ENCODE measurements at regions not wholly inside any gene's neighbourhood (a gene's known extent, or its start where the extent isn't known, plus 50 kb on each side); places are given as distances from the start of the nearest gene placed in this dataset.

DNA sequence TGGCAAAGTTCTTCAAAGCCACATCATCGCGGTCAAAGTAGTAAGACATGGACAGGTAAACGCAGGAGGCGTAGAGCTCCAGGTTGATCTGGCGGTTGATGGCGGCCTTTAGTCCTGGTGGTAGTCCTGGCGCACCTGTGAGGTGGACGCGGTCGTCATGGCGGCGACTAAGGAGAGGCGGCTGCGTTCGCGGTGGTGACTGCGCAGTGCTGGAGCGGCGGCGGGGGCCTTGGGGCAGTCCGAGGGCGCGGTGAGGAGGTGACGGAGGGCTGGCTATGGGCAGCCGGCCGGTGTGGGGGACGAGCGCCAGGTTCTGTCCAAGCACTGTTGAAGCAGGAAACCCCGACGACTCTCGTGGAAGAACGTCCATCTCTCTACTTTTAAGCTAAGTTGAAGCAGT is 136.8 kb downstream of the BASP1 start:
- no peak overlapping the region for H3K4me3 Mint-ChIP-seq
- no peaks in the 10 kb centered on the region for H3K36me3 Mint-ChIP-seq (ENCODE audit: insufficient read depth in 2 of 2)
- no peaks in the 10 kb centered on the region for H3K27me3 Mint-ChIP-seq (ENCODE audit: low read depth)
- H3K27ac Mint-ChIP-seq = no peak overlapping the region
- H3K4me1 Mint-ChIP-seq (ENCODE audit: low read depth) = no peaks in the 10 kb centered on the region
- peaks cover 0 to 5% of the 10 kb centered on the region in 2 donors for H3K9me3 Mint-ChIP-seq
- DNase-seq (no peak), ATAC-seq (replicated peaks in 1 of 2) (no peak)

DNA sequence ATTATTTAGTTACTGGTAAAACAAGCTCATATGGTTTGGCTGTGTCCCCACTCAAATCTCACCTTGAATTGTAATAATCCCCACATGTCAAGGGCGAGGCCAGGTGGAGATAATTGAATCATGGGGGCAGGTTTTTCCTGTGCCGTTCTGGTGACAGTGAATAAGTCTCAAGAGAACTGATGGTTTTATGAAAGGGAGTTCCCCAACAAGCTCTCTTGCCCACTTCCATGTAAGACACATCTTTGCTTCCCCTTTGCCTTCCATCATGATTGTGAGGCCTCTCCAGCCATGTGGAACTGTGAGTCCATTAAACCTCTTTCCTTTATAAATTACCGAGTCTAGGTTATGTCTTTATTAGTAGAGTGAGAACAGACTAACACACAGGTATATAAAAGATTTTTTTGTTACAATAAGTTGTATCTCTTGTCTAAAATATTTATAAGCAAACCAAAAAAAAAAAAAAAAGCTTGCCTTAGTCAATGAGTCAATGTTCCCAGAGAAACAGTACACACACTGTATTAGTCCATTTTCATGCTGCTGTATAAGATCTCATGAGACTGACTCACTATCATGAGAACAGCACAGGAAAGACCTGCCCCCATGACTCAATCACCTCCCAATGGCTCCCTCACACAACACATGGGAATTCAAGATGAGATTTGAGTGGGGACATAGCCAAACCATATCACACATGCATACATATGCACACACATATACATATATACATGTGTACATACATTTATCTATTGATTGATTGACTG is 138.3 kb downstream of the BASP1 start:
- H3K27ac Mint-ChIP-seq = no peak overlapping the region
- DNase-seq (no peak), ATAC-seq (replicated peaks in 1 of 2) (no peak)
- H3K4me3 Mint-ChIP-seq = no peak overlapping the region
- no peaks in the 10 kb centered on the region for H3K27me3 Mint-ChIP-seq (ENCODE audit: low read depth)
- no peaks in the 10 kb centered on the region for H3K4me1 Mint-ChIP-seq (ENCODE audit: low read depth)
- peaks cover 0 to 5% of the 10 kb centered on the region in 2 donors for H3K9me3 Mint-ChIP-seq
- H3K36me3 Mint-ChIP-seq (ENCODE audit: insufficient read depth in 2 of 2) = no peaks in the 10 kb centered on the region

DNA sequence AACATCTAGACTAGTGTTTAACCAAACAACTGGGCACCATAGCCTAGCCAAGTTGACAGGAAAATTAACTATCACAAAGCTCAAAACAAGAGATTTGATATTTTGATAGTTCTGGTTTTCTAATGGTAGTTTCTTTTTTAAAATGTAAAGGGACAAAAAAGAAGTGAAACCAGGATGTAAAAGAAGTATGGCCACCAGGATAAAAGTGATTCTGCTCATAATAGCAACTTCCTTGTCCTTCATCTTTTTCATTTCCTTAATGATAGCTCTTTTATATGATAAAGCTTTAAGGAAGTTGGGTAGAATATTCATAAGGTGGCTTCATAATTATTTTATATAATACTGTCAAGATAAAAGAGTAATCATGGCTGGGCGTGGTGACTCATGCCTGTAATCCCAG is 139.1 kb downstream of the BASP1 start:
- DNase-seq (no peak), ATAC-seq (replicated peaks in 1 of 2) (no peak)
- H3K4me1 Mint-ChIP-seq (ENCODE audit: low read depth) = no peaks in the 10 kb centered on the region
- no peaks in the 10 kb centered on the region for H3K27me3 Mint-ChIP-seq (ENCODE audit: low read depth)
- H3K4me3 Mint-ChIP-seq = no peak overlapping the region
- H3K27ac Mint-ChIP-seq = no peak overlapping the region
- peaks cover 3 to 7% of the 10 kb centered on the region in 2 donors for H3K9me3 Mint-ChIP-seq
- no peaks in the 10 kb centered on the region for H3K36me3 Mint-ChIP-seq (ENCODE audit: insufficient read depth in 2 of 2)

DNA sequence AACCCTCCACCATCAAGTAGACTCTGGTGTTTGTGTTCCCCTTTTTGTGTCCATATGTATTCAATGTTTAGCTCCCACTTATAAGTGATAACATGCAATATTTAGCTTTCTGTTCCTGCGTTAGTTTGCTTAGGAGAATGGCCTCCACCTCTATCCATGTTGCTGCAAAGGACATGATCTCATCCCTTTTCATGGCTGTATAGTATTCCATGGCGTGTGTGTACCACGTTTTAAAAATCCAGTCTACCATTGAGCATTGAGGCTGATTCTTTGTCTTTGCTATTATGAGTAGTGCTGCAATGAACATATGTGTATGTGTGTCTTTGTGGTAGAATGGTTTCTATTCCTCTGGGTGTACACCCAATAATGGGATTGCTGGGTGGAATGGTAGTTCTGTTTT is 140.1 kb downstream of the BASP1 start:
- H3K4me3 Mint-ChIP-seq = no peak overlapping the region
- peaks cover 4 to 7% of the 10 kb centered on the region in 2 donors for H3K9me3 Mint-ChIP-seq
- H3K36me3 Mint-ChIP-seq (ENCODE audit: insufficient read depth in 2 of 2) = no peaks in the 10 kb centered on the region
- ATAC-seq (replicated peaks in 1 of 2) = no peak
- no peaks in the 10 kb centered on the region for H3K27me3 Mint-ChIP-seq (ENCODE audit: low read depth)
- H3K4me1 Mint-ChIP-seq (ENCODE audit: low read depth) = no peaks in the 10 kb centered on the region
- H3K27ac Mint-ChIP-seq = no peak overlapping the region
- DNase-seq = no peak

DNA sequence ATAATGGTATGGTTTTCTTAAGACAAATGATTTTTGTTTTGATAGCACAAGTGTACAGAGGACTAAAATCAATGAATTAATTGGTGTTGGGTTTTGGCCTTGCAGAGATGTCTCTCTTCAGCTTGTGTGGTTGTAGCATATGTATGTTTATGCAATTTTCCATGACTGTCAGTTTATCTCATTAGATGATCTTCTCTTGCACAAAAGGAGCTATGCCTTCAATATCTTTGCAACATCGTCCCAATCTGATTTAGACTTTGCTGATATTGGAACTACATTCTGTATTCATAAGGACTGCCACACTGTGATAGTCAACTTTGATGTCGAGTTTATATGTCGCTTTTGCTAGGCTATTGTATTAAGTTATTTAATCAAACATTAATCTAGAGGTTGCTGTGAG is 140.0 kb upstream of the TAF11L2 start:
- peaks cover 4 to 7% of the 10 kb centered on the region in 2 donors for H3K9me3 Mint-ChIP-seq
- no peaks in the 10 kb centered on the region for H3K36me3 Mint-ChIP-seq (ENCODE audit: insufficient read depth in 2 of 2)
- no peak overlapping the region for H3K4me3 Mint-ChIP-seq
- ATAC-seq (replicated peaks in 1 of 2) (no peak), DNase-seq (no peak)
- no peaks in the 10 kb centered on the region for H3K4me1 Mint-ChIP-seq (ENCODE audit: low read depth)
- H3K27me3 Mint-ChIP-seq (ENCODE audit: low read depth) = no peaks in the 10 kb centered on the region
- H3K27ac Mint-ChIP-seq = no peak overlapping the region

DNA sequence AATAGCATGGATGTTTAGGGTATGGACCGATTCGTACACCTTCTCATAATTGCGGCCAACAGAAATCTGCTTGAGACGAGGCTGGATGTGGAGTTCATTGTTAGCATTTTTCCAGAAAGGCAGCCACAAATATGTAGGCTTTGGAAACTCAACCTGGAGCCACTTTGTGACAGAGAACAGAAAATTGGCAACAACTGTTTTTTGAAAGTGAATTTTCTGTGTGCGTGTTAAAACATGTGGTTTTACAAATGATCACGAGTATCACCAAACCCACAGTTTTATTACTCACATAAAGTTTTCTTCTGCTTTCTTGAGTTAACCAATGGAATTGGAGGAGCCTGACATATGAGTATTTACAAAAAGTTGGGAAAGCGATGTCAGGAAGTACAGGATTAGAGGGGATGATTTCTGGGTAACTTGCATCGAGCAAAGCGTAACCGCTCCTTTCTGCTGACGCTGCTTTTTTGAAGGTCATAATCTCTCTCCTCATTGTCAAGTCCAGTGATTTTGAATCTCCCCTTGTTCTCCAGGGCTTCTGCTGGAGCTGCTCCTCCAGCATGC is 138.5 kb upstream of the TAF11L2 start:
- no peak overlapping the region for H3K27ac Mint-ChIP-seq
- DNase-seq (no peak), ATAC-seq (replicated peaks in 1 of 2) (no peak)
- no peaks in the 10 kb centered on the region for H3K36me3 Mint-ChIP-seq (ENCODE audit: insufficient read depth in 2 of 2)
- no peaks in the 10 kb centered on the region for H3K27me3 Mint-ChIP-seq (ENCODE audit: low read depth)
- no peaks in the 10 kb centered on the region for H3K4me1 Mint-ChIP-seq (ENCODE audit: low read depth)
- H3K9me3 Mint-ChIP-seq = peaks cover 4% of the 10 kb centered on the region in 2 donors
- no peak overlapping the region for H3K4me3 Mint-ChIP-seq

DNA sequence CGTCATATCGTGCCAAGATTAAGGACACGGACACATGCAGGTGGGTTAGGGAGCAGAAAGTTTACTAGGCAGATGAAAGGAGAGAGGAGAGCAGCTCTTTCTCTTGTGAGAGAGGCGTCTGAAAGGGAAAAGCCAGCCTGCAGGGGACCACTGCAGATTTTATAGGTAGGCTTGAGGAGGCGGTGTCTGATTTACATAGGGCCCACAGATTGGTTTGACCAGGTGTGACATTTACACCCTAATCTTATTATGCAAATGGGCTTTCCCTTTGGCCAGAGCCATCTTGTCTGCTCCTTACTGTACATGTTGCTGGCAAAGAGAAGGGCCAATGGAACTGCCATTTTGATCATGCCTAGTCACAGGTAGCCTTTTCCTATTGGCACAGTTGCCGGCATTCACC is 137.2 kb upstream of the TAF11L2 start:
- Mint-ChIP-seq H3K27me3 (ENCODE audit: low read depth) (no peaks in the 10 kb centered on the region), H3K27ac (no peak overlapping the region), H3K4me1 (ENCODE audit: low read depth) (no peaks in the 10 kb centered on the region), H3K4me3 (no peak overlapping the region), H3K36me3 (ENCODE audit: insufficient read depth in 2 of 2) (no peaks in the 10 kb centered on the region), H3K9me3 (peaks cover 5 to 7% of the 10 kb centered on the region in 2 donors)
- ATAC-seq (replicated peaks in 1 of 2) = no peak
- DNase-seq = no peak

DNA sequence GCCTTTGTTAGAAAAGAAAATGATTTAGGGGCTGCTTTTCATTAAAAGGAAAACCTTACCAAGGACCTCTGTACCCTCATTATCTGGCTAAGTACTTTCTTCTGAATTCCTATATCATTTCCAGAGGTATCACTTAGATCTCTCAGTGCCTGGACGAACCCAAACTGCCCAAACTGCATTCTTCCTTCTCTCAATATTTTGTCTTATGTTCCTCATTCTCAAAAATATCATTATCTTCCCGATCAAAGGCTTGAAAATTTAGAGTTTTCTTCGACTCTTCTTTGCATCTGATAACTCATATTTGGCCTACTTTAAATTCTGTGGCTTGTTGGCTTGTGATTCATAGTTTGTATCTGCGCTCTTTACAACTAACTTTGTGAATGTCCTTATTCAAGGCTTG is 136.7 kb upstream of the TAF11L2 start:
- ATAC-seq (replicated peaks in 1 of 2) = no peak
- H3K27me3 Mint-ChIP-seq (ENCODE audit: low read depth) = no peaks in the 10 kb centered on the region
- no peaks in the 10 kb centered on the region for H3K4me1 Mint-ChIP-seq (ENCODE audit: low read depth)
- no peak overlapping the region for H3K4me3 Mint-ChIP-seq
- H3K9me3 Mint-ChIP-seq = peaks cover 7 to 9% of the 10 kb centered on the region in 2 donors
- H3K36me3 Mint-ChIP-seq (ENCODE audit: insufficient read depth in 2 of 2) = no peaks in the 10 kb centered on the region
- H3K27ac Mint-ChIP-seq = no peak overlapping the region
- no peak for DNase-seq

DNA sequence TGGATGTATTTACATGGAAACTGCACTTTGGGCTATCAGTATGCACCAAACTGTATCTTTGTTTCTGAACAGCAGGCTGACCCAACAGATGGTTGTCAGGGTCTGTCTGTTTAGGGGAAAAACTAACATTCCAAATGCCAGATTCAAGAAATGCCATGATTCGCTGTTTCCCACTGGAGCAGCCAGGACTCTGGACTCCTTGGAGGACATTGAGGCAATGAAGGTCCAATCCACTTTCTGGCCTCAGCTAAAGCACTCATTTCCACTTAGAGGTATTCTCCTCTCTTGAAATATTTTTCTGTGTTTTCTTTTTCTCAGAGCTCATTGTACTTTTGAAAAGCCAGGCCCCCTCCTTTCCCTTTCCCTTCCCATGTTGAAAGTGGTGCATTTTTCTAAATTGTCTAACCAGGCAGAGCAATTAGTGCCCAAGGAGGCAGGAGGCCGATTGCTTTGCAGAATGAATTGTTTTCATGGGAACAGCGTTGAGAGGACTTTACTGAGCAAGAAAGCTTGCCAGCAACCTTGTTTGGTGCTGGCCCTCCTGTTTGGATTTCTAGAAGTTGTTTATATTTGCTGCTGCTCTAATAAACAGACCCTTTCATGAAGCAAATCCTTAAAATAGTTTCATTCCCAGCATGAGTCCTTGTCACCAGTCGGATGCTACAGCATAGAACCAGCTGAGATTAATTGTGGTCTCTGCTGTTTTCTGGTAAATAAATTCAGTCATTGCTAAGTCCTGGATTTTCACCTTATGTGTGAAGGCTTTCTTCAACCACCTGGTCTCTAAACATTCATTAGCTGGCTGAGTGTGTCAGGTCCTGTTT is 132.8 kb upstream of the TAF11L2 start:
- H3K4me1 Mint-ChIP-seq (ENCODE audit: low read depth) = no peaks in the 10 kb centered on the region
- H3K27ac Mint-ChIP-seq = no peak overlapping the region
- H3K36me3 Mint-ChIP-seq (ENCODE audit: insufficient read depth in 2 of 2) = no peaks in the 10 kb centered on the region
- no peak for DNase-seq
- H3K9me3 Mint-ChIP-seq = peaks cover 5 to 9% of the 10 kb centered on the region in 2 donors
- H3K27me3 Mint-ChIP-seq (ENCODE audit: low read depth) = no peaks in the 10 kb centered on the region
- H3K4me3 Mint-ChIP-seq = no peak overlapping the region
- ATAC-seq (replicated peaks in 1 of 2) = no peak

DNA sequence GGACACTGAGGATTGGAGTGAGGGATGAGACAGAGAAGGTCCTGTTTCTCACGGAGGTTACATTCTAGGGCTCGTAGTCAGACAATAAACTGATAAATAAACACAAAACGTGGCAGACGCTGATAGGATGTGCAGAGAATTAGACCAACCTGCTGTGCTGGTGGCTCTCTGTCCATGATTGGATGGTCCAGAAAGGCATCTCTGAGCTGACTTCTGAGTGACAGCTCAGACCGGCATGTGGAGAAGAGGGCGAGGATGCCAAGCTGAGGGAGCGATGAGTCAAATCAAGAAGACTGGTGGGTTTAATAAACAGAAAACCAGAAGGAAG is 132.3 kb upstream of the TAF11L2 start:
- H3K4me1 Mint-ChIP-seq (ENCODE audit: low read depth) = no peaks in the 10 kb centered on the region
- H3K9me3 Mint-ChIP-seq = peaks cover 5 to 12% of the 10 kb centered on the region in 2 donors
- no peaks in the 10 kb centered on the region for H3K36me3 Mint-ChIP-seq (ENCODE audit: insufficient read depth in 2 of 2)
- no peak for ATAC-seq (replicated peaks in 1 of 2)
- no peak overlapping the region for H3K27ac Mint-ChIP-seq
- no peak overlapping the region for H3K4me3 Mint-ChIP-seq
- no peaks in the 10 kb centered on the region for H3K27me3 Mint-ChIP-seq (ENCODE audit: low read depth)
- DNase-seq = no peak

DNA sequence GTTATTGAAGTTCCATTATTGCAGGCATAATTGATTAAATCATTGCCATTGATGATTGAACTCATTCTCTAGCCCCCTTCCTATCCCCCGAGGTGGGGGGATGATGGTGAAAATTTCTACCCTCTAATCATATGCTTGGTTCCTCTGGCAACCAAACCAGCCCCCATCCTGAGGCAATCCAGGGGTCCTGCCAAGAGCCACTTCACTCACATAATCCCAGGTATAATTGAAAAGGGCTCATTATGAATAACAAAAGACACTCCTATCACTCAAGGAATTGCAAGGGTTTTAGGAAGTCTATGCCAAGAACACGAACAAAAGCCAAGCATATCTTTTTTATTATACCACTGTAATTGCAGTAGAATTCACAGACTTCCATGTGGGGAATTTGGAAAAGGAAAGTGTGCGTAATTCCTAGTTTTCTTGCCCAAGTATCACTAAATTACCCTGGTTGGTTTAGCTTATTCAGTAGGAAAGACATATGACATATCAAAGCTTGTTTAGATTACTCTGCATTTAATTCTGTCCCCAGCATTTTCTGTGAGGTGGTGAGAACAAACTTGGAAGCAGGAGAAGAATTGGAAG is 130.7 kb upstream of the TAF11L2 start:
- Mint-ChIP-seq H3K9me3 (peaks cover 3 to 8% of the 10 kb centered on the region in 2 donors), H3K4me1 (ENCODE audit: low read depth) (no peaks in the 10 kb centered on the region), H3K36me3 (ENCODE audit: insufficient read depth in 2 of 2) (no peaks in the 10 kb centered on the region), H3K4me3 (no peak overlapping the region), H3K27me3 (ENCODE audit: low read depth) (no peaks in the 10 kb centered on the region), H3K27ac (no peak overlapping the region)
- ATAC-seq (replicated peaks in 1 of 2) (no peak), DNase-seq (no peak)

DNA sequence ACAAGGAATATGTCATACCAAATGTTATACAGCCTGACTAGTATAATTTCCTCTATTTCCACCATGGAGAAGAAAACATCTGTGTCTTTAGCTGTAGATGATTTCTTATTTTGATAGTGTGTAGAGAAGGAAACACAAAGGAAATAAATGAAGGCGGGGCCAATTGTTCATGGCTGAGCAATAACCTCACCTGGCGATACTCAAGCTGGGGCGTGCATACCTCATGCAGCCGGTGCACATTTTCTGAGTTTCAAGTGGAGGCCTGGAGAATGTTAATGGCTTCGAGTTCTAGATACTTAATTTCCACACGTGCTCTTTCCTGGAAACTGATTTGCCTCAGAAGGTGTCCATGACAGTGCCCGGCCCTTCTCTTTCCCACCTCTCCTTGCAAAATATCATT is 127.4 kb upstream of the TAF11L2 start:
- no peaks in the 10 kb centered on the region for H3K4me1 Mint-ChIP-seq (ENCODE audit: low read depth)
- no peak overlapping the region for H3K27ac Mint-ChIP-seq
- DNase-seq = no peak
- H3K4me3 Mint-ChIP-seq = no peak overlapping the region
- H3K9me3 Mint-ChIP-seq = peaks cover 3 to 11% of the 10 kb centered on the region in 2 donors
- H3K36me3 Mint-ChIP-seq (ENCODE audit: insufficient read depth in 2 of 2) = no peaks in the 10 kb centered on the region
- ATAC-seq (replicated peaks in 1 of 2) = no peak
- no peaks in the 10 kb centered on the region for H3K27me3 Mint-ChIP-seq (ENCODE audit: low read depth)

DNA sequence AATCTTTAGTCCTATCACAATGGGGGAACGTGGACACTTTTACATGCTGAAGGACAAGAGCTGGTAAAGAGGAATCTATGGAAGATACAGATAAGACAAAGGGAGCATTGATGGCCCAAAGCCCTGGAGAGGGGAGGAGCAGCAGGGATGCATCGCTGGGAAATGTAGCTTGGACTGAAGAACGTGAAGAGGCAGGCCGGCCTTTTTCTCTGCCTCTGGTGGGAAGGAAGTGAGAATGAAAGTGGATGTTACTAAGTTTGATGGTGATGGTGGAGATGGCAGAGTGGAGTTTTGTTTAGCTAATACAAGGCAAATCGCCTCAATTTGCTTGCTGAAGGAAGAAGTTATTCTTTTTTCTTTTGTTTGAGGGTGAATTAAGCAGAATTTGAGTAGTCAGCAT is 124.6 kb upstream of the TAF11L2 start:
- no peak overlapping the region for H3K4me3 Mint-ChIP-seq
- peaks cover 0 to 6% of the 10 kb centered on the region in 2 donors for H3K9me3 Mint-ChIP-seq
- no peaks in the 10 kb centered on the region for H3K27me3 Mint-ChIP-seq (ENCODE audit: low read depth)
- no peaks in the 10 kb centered on the region for H3K36me3 Mint-ChIP-seq (ENCODE audit: insufficient read depth in 2 of 2)
- no peak for ATAC-seq (replicated peaks in 1 of 2)
- no peak overlapping the region for H3K27ac Mint-ChIP-seq
- H3K4me1 Mint-ChIP-seq (ENCODE audit: low read depth) = no peaks in the 10 kb centered on the region
- DNase-seq = no peak
